ENCODE measurements at regions not wholly inside any gene's neighbourhood (a gene's known extent, or its start where the extent isn't known, plus 50 kb on each side); places are given as distances from the start of the nearest gene placed in this dataset.

DNA sequence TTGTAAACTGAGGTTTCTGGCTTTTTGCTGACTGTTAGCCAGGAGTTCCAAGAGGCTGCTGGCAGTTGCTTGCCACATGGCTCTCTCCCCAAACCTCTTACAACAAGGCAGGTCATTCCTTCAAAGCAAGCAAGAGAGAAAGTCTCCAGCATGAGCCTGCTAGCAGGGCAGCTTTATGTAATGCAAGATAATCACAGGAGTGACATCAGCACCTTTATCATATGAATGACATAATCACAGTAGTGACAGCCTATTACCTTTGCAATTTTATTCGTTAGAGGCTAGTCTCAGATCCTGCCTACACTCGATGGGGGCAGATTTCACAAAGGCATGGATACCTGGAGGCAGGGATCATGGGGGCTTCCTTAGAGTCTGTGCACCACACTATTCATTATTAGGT, 79.5 kb upstream of the KCNJ16 start:
- 71 to 93% (median 88%) methylated on average over 2 of the region's 2 CpGs for WGBS, 3 donors
- intact Hi-C loops (cut with DNase I) = no loop called here
- Histone ChIP-seq H3K4me3 (no peak overlapping the region), H3K9me3 (peaks cover 0 to 4% of the 10 kb centered on the region in 2 donors), H3K27me3 (no peaks in the 10 kb centered on the region), H3K36me3 (no peaks in the 10 kb centered on the region), H3K27ac (no peak overlapping the region), H3K4me1 (ENCODE audit: insufficient read depth) (no peaks in the 10 kb centered on the region)
- no peak for DNase-seq
- TF ChIP-seq, protein P1, sequence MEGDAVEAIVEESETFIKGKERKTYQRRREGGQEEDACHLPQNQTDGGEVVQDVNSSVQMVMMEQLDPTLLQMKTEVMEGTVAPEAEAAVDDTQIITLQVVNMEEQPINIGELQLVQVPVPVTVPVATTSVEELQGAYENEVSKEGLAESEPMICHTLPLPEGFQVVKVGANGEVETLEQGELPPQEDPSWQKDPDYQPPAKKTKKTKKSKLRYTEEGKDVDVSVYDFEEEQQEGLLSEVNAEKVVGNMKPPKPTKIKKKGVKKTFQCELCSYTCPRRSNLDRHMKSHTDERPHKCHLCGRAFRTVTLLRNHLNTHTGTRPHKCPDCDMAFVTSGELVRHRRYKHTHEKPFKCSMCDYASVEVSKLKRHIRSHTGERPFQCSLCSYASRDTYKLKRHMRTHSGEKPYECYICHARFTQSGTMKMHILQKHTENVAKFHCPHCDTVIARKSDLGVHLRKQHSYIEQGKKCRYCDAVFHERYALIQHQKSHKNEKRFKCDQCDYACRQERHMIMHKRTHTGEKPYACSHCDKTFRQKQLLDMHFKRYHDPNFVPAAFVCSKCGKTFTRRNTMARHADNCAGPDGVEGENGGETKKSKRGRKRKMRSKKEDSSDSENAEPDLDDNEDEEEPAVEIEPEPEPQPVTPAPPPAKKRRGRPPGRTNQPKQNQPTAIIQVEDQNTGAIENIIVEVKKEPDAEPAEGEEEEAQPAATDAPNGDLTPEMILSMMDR (IDR thresholded peaks at IDR 0.05) = no peak
- TF ChIP-seq POLR2A (IDR thresholded peaks at IDR 0.05) (no peak), EP300 (IDR thresholded peaks at IDR 0.05) (no peak)

DNA sequence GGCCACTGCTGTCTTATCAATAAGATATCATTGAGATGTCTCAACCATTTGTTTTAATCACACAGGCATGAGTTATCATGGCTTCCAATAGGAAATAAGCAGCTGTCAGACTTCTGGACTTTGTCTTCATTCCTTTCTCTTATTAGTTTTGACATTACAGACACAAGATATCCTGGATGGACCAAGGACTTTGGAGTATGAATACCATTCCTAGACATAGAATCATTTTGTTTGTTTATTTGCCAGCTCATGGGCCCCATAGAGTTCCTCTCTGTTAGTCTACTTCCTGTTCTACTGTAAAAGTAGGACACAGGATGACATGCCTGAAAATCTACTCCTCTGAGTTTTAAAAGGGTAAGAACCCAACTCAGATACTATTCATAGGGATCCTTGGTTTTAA, 77.7 kb upstream of the KCNJ16 start:
- H3K9me3 ChIP-seq = peaks cover 0 to 4% of the 10 kb centered on the region in 2 donors
- intact Hi-C loops (cut with DNase I) = no loop called here
- H3K36me3 ChIP-seq = no peaks in the 10 kb centered on the region
- no peak for TF ChIP-seq POLR2A (IDR thresholded peaks at IDR 0.05)
- no peak for TF ChIP-seq EP300 (IDR thresholded peaks at IDR 0.05)
- TF ChIP-seq, protein P1 (IDR thresholded peaks at IDR 0.05) = no peak
- no peak overlapping the region for H3K27ac ChIP-seq
- no peak for DNase-seq
- no peak overlapping the region for H3K4me3 ChIP-seq
- H3K27me3 ChIP-seq = no peaks in the 10 kb centered on the region
- H3K4me1 ChIP-seq (ENCODE audit: insufficient read depth) = no peaks in the 10 kb centered on the region

DNA sequence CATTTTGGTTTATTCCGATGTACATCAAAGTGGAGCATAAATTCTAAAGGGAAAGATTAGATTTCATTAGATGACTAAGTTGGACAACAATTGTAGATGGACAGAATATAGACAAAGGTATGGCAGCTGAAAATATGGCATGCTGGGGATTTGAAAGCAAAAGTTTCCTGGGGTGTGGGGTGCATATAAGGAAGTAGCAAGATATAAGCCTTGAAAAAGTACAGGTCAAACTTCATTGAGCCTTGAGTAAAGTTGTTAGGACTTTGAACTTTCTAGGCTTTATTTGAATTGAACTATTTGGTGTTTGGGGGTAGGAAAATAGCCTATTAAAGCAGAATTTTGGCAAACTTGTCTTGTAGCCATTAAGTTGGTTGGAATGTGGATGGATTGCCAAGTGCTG, 75.8 kb upstream of the KCNJ16 start:
- intact Hi-C loops (cut with DNase I) = no loop called here
- H3K27ac ChIP-seq = no peak overlapping the region
- no peak for DNase-seq
- H3K36me3 ChIP-seq = no peaks in the 10 kb centered on the region
- TF ChIP-seq EP300 (IDR thresholded peaks at IDR 0.05) = no peak
- TF ChIP-seq POLR2A (IDR thresholded peaks at IDR 0.05) = no peak
- TF ChIP-seq, protein P1 (IDR thresholded peaks at IDR 0.05) = no peak
- H3K4me1 ChIP-seq (ENCODE audit: insufficient read depth) = no peaks in the 10 kb centered on the region
- no peak overlapping the region for H3K4me3 ChIP-seq
- H3K27me3 ChIP-seq = no peaks in the 10 kb centered on the region
- H3K9me3 ChIP-seq = peaks cover 0 to 4% of the 10 kb centered on the region in 2 donors
- 93 to 97% (median 94%) methylated on average over 1 of the region's 1 CpG for WGBS, 3 donors

DNA sequence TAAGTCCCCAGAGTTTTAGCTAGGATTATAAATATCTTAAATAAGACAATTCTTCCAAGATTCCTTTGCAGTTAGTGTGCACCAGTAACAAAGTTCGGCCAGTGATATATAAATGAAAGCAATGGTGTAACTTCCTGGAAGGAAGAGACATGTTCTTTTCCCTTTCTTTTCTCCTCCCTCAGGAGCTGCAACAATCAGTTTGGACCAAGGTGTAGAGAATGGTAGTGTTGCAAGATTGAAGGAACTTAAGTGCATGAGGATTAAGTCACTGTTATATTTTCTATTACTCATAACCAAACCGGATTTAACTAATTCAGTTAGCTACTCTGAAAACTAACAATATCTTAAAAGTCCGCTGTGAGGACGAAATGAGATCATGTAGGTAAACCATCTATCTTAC, 68.9 kb upstream of the KCNJ16 start:
- Histone ChIP-seq H3K9me3 (no peaks in the 10 kb centered on the region), H3K27ac (no peak overlapping the region), H3K4me3 (no peak overlapping the region), H3K27me3 (no peaks in the 10 kb centered on the region), H3K4me1 (ENCODE audit: insufficient read depth) (no peaks in the 10 kb centered on the region), H3K36me3 (no peaks in the 10 kb centered on the region)
- TF ChIP-seq EP300 (IDR thresholded peaks at IDR 0.05) (no peak), POLR2A (IDR thresholded peaks at IDR 0.05) (no peak)
- TF ChIP-seq, protein P1 (IDR thresholded peaks at IDR 0.05) = no peak
- no peak for DNase-seq
- intact Hi-C loops (cut with DNase I) = no loop called here
- 87 to 90% (median 87%) methylated on average over 4 of the region's 4 CpGs for WGBS, 3 donors

DNA sequence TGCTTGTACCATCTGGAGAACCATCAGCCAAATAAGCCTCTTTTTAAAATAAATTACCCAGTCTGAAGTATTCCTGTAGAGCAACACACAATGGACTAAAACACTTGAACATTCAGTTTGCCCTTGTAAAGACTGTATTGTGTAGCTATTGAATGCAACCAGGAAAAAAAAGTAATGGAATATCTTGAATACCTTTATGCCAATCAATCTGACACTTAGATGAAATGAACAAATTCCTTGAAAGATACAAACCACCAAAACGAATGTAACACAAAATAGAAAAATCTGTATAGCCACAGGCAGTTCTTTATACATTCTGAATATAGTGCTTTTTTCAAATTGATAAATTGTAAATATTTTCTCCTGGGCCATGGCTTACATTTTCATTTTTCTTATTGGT, 63.3 kb upstream of the KCNJ16 start:
- Histone ChIP-seq H3K27me3 (no peaks in the 10 kb centered on the region), H3K36me3 (no peaks in the 10 kb centered on the region), H3K27ac (no peak overlapping the region), H3K4me3 (no peak overlapping the region), H3K9me3 (no peaks in the 10 kb centered on the region), H3K4me1 (ENCODE audit: insufficient read depth) (no peaks in the 10 kb centered on the region)
- 75 to 87% (median 82%) methylated on average over 1 of the region's 1 CpG for WGBS, 3 donors
- DNase-seq = no peak
- intact Hi-C loops (cut with DNase I) = no loop called here
- TF ChIP-seq EP300 (IDR thresholded peaks at IDR 0.05) (no peak), POLR2A (IDR thresholded peaks at IDR 0.05) (no peak)
- TF ChIP-seq, protein P1 (IDR thresholded peaks at IDR 0.05) = no peak

All from ovary (tissue), 7 donors.